Amygdala (tissue), 56 donors: ENCODE measurements at regions not wholly inside any gene's neighbourhood (a gene's known extent, or its start where the extent isn't known, plus 50 kb on each side); places are given as distances from the start of the nearest gene placed in this dataset.
A peak's percentile ranks its signal among the peaks of the same experiment; 100 is the strongest.

Source experiments
- DNase-seq, 56 donors: peaks; one replicate each; lab custom pipeline; 2025; lab: John Stamatoyannopoulos, UW

DNA sequence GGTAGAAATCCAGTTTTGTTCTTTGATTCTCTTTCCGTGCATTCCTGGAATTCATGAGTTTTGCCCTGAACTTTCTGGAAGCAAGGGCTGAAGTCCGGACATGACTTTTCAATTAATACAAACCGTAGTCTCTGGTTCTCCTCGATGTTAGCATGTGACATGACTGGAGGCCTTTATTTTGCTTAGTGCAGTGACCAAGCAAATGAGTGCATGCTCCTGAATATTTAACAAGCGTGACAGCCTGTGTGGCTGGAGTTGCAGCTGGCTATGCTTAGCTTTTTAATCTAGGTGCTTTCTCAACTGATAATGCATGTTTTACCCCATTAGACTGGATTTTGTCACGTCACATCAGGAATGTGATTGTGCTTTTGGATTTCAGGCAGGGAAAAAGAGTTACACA, 302.1 kb downstream of the MAP2K6 start:
- DNase-seq: peak in 1 of 56 donors; percentile 1

DNA sequence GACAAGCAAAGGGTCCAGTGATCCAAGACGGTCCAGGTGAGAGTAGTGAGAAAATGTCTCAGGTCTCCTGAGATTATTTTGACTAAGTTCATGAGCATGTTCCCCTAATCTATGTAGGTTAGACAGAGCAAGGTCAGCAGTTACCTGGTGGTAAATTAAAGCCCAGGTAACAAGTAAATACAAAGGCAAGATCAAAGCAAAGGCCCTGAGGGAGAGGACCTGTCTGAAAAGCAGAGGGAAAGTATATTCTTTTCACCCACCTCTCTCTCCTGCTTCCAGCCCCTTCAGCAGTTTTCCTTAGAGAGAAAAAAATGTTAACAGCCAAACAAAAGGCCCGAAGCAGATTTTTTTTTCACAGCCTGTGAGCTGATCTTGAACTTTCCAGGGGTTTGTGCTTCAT, 302.7 kb downstream of the MAP2K6 start:
- no peak for DNase-seq

DNA sequence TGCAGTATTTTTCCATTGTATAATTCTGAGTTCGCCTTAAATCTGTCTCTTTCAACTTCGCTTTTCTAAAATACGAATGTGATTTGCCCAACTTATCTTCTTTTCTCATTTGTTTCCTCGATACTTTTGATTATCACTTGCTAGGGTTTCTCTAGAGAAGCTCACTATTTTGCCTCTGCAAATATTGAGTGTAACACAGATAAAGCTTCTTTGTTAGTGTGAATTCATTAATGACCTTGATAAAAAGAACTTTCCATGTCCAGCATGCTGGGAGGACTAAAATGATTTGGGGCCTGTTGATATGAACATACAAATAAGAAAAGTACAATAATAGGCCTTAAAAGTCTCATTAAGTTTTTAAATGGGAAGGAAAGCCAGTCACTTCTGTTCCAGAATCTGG, 303.3 kb downstream of the MAP2K6 start:
- DNase-seq: no peak

DNA sequence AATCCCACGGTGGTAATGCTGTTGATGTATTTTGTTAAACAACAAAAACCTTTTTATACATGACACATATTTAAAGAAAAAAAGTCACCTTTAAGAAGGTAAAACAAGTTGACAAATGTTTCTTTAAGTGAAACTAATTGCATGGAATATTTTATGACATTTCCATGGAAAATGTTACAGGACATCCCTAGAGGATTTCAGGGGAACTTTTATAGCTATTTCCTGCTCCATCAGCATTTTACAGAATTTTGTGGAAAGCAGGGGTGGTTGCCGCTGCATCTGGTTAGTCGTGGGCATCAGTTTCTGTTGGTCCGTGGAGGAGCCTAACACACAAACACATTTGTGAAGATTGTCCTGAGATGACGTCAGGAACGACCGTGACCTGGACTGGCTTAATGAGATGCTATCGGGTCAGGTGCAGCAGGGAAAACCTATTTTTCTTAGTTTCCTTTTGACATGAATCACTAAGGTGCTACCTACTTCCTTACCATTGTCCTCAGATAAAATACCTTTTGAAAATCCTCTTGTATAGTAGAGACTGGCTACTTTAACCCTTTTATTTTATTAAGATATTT, 305.1 kb downstream of the MAP2K6 start:
- no peak for DNase-seq

DNA sequence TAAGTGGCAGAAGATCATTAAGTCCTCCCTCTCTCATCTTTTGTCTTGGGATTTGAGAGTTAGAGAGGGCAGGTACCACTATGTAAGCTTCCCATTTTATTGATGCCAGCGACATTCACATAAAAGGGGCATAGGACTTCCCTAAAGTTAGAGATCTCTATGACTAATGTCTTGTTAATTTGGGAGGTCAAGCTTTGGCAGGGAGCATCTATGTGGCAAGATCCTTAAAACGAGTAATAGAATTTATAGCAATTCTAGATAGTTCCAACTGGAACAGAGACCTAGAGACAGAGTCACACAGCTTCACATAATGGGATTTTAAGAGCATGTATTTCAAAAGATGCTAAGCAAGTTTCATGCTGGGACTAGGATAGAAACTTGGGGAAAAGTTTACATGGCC, 308.0 kb downstream of the MAP2K6 start:
- DNase-seq: no peak

DNA sequence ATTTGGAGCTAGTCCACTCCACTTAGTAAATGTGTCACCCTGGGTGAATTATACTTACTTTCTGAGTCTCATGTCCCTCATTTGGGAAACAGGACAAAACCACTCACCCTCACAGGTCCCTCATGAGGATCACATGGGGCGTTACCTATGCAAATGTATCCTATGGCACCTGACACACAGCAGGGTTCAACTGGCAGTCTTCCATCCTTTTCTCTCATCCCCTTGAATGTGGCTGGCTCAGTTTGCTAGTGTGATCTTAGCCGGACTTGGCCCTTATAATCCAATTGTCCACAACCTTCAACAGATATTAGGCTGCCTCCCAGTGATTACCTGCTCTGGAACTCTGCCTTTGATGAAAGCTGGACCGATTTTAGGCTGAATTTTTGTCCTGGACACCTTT, 308.8 kb downstream of the MAP2K6 start:
- no peak for DNase-seq

DNA sequence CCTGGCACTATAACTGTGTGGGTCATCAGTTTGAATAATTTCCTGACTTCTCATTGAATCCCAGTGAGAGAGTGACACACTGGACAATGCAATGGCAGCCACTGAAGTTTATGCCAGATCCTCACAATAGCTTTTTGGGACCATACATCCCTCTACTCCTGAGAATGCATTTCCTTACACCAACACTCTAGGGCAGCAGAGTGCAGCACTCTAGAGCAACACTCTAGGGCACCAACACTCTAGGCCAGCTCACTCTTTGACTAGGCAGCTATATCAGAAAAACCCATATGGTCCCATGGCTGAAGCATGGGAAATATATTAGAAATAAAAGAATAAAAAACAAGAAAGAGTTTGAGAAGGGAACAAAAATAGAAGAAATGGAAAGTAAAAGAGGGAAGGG, 309.2 kb downstream of the MAP2K6 start:
- no peak for DNase-seq

DNA sequence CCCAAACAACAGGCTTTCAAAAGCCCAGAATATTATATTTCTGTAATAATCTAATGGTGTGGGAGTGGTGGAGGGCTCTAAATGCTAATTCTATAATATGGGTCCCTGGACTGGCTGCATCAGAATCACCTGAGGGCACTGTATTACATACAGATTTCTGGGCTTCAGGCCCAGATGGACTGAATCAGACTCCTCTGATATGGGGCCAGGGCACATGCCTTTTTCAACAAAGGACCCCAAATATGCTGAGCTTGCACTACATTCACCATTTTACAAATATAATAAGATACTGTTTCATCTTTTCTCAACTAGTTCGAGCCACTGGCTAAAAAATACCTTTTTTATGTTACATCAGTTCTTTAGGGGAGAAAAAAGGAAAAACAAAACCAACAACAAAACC, 309.7 kb downstream of the MAP2K6 start:
- no peak for DNase-seq

DNA sequence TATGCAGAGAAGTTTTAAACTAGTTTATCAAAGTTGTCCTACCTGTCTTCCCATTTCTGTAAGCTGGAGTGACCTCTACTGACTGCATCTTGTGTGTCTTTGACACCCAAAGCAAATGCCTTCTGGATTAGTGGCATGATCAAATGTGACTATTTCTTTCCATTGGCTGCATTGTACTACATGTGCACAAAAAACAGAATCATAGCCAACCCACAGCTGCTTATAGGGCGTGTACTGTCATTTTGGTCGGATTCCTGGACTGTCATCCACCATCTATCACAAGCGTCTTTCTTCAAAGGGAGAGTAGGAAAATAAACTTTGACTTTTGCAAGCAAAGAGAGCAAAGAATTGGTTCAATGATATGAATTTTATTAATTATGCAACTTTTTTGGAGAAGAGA, 310.6 kb downstream of the MAP2K6 start:
- DNase-seq: no peak

DNA sequence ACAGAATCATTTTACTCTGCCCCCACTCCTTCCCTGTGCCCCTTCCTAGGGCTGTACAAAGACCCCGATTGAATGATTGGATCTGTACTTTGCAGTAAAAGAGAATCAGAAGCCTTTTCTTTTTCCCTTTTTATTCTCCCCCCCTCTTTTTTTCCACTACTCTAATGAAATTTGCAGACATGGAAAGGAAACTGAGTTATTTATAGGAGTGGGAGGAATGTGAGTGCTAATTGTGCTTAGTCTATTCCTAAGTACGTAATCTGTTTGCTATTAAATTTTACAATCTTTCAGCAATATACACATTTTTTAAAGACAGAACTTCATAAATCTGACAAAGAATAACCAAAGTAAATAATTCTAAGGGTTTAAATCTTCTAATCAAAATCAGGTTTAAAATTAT, 314.3 kb downstream of the MAP2K6 start:
- DNase-seq: no peak

DNA sequence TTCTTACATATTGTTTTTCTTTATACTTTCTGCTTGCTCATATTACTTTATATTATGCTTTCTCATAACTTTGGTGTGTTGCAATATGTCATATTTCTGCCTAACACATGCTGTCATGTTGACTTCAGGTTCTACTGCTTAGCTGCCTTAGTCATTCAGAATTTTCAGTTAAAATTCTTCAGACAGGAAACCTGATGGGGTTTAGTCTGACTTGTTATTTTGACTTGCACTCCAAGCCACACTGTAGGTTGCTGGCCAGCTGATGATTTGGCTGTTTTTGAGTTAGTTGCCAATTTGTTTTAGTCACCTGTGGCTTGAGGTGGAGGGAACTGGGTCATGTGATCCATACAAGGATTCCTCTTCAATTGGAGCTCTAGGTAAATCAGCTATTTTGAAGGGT, 315.4 kb downstream of the MAP2K6 start:
- DNase-seq: no peak

DNA sequence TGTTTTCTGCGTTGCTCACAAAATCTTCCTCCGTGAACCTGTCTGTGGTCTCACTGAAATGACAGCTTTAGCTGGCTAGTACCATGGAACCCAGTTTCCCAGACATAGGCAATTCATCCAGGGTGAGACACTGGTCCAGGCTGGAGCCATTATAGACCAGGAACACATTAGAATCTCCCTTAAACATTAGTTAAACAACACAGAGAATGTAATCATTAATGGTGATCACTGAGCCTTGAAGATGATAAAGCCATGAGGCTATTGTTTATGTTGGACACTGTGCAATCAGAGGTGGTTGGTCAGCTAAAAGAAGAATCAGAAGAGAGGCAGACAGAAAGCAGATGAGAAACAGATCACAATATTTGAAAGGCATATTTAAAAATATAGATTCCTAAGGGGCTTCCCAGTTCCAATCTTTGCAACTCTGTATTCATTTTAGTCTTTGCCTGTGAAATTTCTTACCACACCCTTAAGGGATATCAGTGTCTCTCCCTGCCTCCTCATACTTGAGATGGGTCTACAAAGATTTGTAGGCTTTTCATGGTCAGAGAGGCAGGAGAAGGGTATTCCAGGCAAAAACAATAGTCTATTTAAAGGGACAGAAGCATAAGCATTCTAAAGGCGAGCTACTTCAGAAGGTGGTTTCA, 317.9 kb downstream of the MAP2K6 start:
- no peak for DNase-seq

DNA sequence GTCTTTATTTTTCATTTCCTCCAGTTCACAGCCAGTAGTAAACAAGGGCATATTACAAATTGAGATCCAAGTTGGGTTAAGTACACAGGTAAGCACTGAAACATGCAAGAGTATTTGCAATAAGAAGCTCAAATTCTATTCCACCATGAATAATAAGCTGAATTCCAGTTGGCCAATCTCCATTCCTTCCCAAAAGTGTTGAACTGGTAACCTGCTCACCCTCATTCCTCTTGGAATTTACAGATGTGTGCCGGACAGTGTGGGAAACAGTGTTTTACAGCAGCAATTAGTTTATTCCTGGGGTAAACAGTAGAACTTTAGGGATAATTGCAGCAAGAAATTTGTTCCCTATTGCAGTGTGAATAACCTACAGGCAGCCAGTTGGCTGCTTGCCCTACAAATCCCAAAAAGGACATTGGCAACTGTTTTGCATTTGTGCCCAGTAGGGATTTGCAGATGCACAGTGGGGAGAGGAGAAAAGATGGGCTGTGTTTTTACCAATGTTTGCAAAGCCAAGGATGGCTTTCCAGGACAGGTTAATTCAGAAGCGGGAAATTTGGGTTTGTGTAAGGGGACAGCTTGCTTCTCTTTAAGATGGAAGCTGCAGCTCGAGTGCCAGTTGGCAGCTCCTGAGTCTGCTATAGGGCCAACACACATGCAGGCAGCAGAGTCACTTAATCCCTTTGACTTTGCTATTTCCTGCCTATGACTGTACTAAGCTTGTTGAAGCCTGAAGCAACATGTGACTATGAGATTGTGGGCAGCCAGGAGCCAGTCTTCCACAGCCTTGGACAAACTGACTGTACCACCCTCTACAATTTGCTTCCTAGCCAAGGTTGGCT, 318.9 kb downstream of the MAP2K6 start:
- DNase-seq: peak in 2 of 56 donors; percentile 2

DNA sequence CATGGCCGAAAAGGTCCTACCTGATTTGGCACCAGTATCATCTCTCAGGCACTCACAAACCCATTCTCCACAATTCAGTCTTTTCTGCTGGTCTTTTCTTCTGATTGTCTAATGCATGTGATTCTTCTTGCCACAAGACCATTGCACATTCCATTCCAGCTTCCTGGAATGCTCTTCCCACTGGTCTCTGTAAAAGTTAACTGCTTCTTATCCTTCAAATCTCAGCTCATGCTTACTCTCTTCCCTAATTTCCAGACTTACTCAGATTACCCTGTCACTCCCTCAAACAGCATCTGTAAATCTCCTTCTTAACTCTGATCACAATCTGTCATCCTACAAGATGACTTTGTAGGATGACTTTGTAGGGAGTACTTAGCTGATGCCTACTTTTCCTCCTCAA, 320.2 kb downstream of the MAP2K6 start:
- no peak for DNase-seq

DNA sequence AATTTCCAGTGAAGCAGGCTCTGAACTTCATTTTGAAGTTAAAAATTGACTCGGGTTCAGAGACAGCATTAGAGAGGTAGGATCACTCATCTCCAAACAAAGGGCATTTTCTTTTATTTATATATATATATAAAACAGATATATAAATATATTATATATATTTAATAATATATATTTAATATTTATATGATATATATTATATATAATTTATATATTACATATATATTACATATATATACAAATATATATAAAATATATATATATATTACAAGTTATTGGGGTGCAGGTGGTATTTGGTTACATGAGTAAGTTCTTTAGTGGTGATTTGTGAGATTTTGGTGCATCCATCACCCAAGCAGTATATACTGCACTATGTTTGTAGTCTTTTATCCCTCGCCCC, 320.8 kb downstream of the MAP2K6 start:
- no peak for DNase-seq

DNA sequence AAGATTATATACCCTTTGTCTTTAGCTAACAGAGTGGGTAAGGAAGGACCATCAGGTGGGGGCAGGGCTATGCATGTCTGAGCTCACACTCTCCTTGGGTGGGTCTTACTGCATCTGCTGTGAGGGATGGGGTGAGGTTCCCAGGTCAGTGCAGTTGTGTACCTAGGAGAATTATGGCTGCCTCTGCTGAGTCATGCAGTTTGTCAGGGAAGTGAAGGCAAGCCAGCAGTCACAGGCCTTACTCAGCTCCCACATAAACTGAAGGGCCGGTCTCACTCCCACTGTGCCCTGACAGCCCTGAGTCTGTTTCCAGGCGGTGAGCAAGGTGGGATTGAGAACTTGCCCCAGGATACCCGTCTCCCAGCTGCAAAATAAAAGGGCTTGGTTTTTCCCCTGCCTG, 328.6 kb downstream of the MAP2K6 start:
- DNase-seq: no peak

DNA sequence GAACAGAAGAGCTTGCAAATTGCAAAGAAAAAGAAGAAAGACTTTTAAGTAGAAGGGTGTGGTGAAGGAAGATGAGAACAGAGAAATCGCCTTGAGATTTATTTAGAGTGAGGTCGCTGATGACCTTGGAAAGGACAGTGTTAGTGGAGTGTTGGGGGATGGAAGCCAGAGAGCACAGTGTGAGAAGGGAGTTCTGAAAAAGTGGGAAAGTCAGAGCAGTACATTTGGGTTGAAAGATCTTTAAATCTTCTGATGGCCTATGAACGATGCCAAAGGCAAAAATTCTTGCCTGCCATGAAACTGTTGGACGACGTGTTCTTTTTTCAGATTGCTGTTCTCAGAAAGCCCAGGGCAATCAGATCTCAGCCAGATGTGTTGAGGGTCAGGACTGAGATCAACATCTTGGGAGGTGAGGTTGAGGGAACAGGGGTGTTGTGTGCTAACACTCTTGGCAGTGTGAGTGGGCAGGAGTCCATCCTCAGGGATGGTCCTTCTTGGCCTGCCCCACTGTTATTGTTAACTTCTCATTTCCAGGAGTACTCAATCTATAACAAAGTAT, 330.1 kb downstream of the MAP2K6 start:
- no peak for DNase-seq

DNA sequence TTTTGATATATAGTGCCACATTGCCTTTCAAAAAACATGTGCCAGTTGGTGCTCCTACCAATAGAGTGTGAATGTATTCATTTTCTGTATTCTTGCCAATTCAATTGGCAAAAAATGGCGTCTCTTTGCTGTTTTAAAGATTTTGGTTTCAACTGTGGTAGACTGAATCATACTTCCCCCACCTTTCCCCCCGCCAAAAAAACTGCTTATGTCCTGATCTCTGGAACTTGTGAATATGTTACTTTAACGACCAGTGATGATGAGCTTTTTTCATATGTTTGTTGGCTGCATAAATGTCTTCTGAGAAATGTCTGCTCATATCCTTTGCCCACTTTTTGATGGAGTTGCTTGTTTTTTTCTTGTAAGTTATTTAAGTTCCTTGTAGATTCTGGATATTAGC, 325.1 kb upstream of the KCNJ16 start:
- DNase-seq: no peak

DNA sequence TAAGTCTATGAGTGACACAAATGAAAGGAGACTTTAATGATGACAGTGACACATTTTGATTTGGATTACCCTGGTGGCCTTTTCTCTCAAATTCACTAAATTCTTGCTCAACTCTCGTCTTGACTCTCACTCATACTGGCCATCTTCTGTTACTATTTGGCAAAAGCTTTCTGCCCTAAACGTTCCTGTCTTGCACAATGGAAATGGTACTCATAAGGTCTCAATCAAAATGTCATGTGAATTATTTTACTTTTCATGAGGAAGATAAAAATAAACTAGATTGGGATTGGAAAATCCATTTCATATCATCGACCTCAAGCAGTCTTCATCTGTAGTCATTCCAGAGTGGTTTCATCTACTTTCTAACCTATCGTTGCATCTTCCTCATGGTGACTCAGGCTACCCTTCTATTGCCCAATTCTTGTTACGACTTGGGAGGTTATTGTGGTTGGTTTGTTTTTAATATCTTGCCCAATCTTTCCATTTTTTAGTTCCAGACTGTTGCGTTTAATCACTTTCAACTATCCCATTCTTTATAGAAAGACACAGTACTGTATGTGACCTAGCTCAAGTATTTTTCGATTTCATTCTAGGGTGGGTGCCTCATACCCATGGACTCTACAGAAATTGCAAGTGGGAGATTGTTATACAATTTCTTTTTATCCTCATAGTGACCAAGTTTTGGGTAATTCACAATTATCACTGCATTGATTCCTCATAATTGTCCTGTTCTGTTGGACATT, 317.2 kb upstream of the KCNJ16 start:
- DNase-seq: no peak

DNA sequence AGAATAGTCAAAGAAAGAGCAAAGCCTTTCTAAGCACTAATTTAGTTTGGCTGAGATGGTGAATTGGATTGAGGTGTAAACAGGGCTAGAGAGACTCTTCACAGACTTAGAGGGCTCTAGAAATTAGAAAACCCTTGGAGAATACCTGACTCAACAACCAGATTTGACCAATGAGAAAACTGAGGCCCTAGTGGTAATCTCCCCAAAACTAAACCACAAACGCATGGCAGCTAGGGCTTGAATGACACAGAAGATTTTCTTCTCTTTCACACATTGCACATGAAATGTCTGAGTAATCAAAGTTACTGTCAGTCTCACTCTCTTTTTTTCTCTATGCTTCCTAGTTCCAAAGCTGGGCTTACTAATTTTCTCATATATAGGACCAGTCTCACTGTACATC, 314.5 kb upstream of the KCNJ16 start:
- DNase-seq: no peak

DNA sequence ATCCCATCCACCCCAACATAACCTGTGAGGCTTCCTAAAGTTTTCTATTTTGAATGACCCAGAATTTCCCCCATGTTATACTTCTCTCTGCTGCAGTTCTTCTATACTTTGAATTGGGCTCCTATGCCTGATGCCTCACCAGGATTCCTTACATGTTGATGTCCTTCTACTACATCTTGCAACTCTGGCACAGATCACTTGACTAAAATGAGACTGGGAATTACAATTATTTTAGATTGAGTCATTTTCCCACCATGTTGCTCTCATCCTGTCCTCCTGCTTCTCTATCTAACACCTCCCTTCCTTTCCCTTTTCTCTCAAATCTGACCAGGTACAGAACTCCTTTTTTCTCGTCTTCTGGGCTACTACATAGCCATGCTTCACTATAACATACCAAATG, 314.0 kb upstream of the KCNJ16 start:
- no peak for DNase-seq
